Panc1 (cell line): ENCODE measurements at regions not wholly inside any gene's neighbourhood (a gene's known extent, or its start where the extent isn't known, plus 50 kb on each side); places are given as distances from the start of the nearest gene placed in this dataset.

ENCODE experiments used
- ATAC-seq: fragments of 200-7000 bp; cut with Tn5 transposase; 2 replicates; pipeline ENCODE4 v1.9.1; 2020; ENCODE audit warnings: mild to moderate bottlenecking, moderate library complexity
- BruUV-seq: library from RNA; stranded (reverse); fragments of 400-500 nt; replicated peaks from 2 replicates; lab custom pipeline; 2021; lab: Mats Ljungman, UMichigan
- CTCF ChIA-PET: fragments of 300-600 bp; sonication (Branson Sonifier 250); formaldehyde crosslinking; loops from one replicate; lab custom pipeline; 2022; ENCODE audit warnings: antibody characterized with exemption; lab: Charles Lee
- POLR2A ChIA-PET: fragments of 300-600 bp; sonication (Branson Sonifier 250); formaldehyde crosslinking; loops from one replicate; lab custom pipeline; 2022; ENCODE audit warnings: antibody characterized with exemption; lab: Charles Lee
- DNase-seq: peaks from one replicate; pipeline ENCODE4 v3.0.0-alpha.2; 2010; ENCODE audit warnings: low read depth, low spot score
- H3K27ac ChIP-seq: 2 replicates; pipeline ENCODE4 v1.5.1; 2011; ENCODE audit warnings: mild to moderate bottlenecking, low read length, inconsistent platforms
- H3K27me3 ChIP-seq: fragments of 200-500 bp; sonication (Bioruptor generic); 2 replicates; pipeline ENCODE4 v1.6.0; 2014; ENCODE audit warnings: low read length, inconsistent platforms; ENCODE audit not compliant: control insufficient read depth, insufficient read depth
- H3K36me3 ChIP-seq: fragments of 200-500 bp; sonication (Bioruptor generic); 2 replicates; pipeline ENCODE4 v1.5.1; 2014; ENCODE audit warnings: inconsistent platforms, mild to moderate bottlenecking, low read length, moderate library complexity; ENCODE audit not compliant: control insufficient read depth, insufficient read depth
- H3K4me1 ChIP-seq: 2 replicates; pipeline ENCODE4 v1.5.1; 2011; ENCODE audit warnings: inconsistent platforms, mild to moderate bottlenecking, low read length, moderate library complexity; ENCODE audit not compliant: control insufficient read depth, insufficient read depth
- H3K4me3 ChIP-seq, 2 experiments: 2 replicates each; pipeline ENCODE4 v1.5.1; 2011 to 2012; ENCODE audit warnings: low read depth in 2 of 2, low read length in 2 of 2, mild to moderate bottlenecking in 2 of 2, inconsistent platforms in 1 of 2, moderate library complexity in 1 of 2
- H3K9me3 ChIP-seq: fragments of 200-500 bp; sonication (Bioruptor generic); 2 replicates; pipeline ENCODE4 v1.5.1; 2014; ENCODE audit warnings: low read depth, mild to moderate bottlenecking, inconsistent platforms, low read length, moderate library complexity; ENCODE audit not compliant: control insufficient read depth, insufficient read depth
- CTCF ChIP-seq: fragments of 450-650 bp; IDR thresholded peaks from 2 replicates; pipeline ENCODE4 v1.5.1; 2017; ENCODE audit warnings: mild to moderate bottlenecking
- POLR2AphosphoS5 ChIP-seq: IDR thresholded peaks from 2 replicates; pipeline ENCODE4 v1.6.1; 2012; ENCODE audit warnings: mild to moderate bottlenecking, low read depth, low read length, moderate library complexity
- REST ChIP-seq, 2 experiments: IDR thresholded peaks; 2 replicates each; pipeline ENCODE4 v1.6.1; 2011 to 2012; ENCODE audit warnings: low read depth in 2 of 2, control low read depth in 1 of 2, low read length in 1 of 2, mild to moderate bottlenecking in 1 of 2, moderate library complexity in 1 of 2; ENCODE audit not compliant: insufficient read depth in 1 of 2
- SIN3A ChIP-seq: IDR thresholded peaks from 2 replicates; pipeline ENCODE4 v1.6.1; 2012; ENCODE audit warnings: low read depth, mild to moderate bottlenecking, low read length, moderate library complexity, borderline replicate concordance; ENCODE audit not compliant: insufficient read depth
- TCF7L2 ChIP-seq: IDR thresholded peaks from 2 replicates; pipeline ENCODE4 v1.6.1; 2011; ENCODE audit warnings: mild to moderate bottlenecking, low read depth, low read length, inconsistent platforms
- in situ Hi-C: cut with HindIII; loops from 2 replicates; pipeline ENCODE4 v1.10.0; 2016; ENCODE audit warnings: low sequenced_read_pairs, low pct_unique_long_range_greater_than_20kb
- intact Hi-C: fragments of 100-400 bp; cut with micrococcal nuclease; formaldehyde crosslinking; loops from one replicate; pipeline ENCODE4 v1.10.0; 2022; ENCODE audit not compliant: unreplicated experiment

- DNase-seq (no peak), ATAC-seq (no peak)
- no peak for TF ChIP-seq REST (IDR thresholded peaks at IDR 0.05; ENCODE audit: insufficient read depth in 1 of 2, low read depth in 2 of 2, low read length in 1 of 2)
- TF ChIP-seq POLR2AphosphoS5 = no peak
- Histone ChIP-seq H3K36me3 (no peaks in the 10 kb centered on the region), H3K4me1 (no peaks in the 10 kb centered on the region), H3K27me3 (no peaks in the 10 kb centered on the region), H3K4me3 (no peak overlapping the region), H3K27ac (no peak overlapping the region), H3K9me3 (no peaks in the 10 kb centered on the region)
- in situ Hi-C loops = no loop called here
- intact Hi-C loops = no loop called here
- POLR2A ChIA-PET = no interaction called here
- no TSS peak for BruUV-seq
- CTCF ChIA-PET = no interaction called here
These were observed 87.6 kb downstream of the IRS2 start for GRCh38 chr13:109698779-109699178.

- intact Hi-C loops (no loop called here), in situ Hi-C loops (no loop called here)
- Histone ChIP-seq H3K4me1 (no peaks in the 10 kb centered on the region), H3K27ac (no peak overlapping the region), H3K4me3 (no peak overlapping the region), H3K9me3 (no peaks in the 10 kb centered on the region), H3K27me3 (no peaks in the 10 kb centered on the region), H3K36me3 (no peaks in the 10 kb centered on the region)
- no TSS peak for BruUV-seq
- ChIA-PET POLR2A (no interaction called here), CTCF (no interaction called here)
- no peak for DNase-seq
- TF ChIP-seq SIN3A (no peak), REST (IDR thresholded peaks at IDR 0.05; ENCODE audit: insufficient read depth in 1 of 2, low read depth in 2 of 2, low read length in 1 of 2) (no peak), TCF7L2 (no peak), POLR2AphosphoS5 (no peak), CTCF (no peak)
- no peak for ATAC-seq
These were observed 88.4 kb downstream of the IRS2 start for GRCh38 chr13:109697936-109698335.
